Osteocyte (in vitro differentiated cells): ENCODE measurements at regions not wholly inside any gene's neighbourhood (a gene's known extent, or its start where the extent isn't known, plus 50 kb on each side); places are given as distances from the start of the nearest gene placed in this dataset.

Experiments used
- DNase-seq: peaks from one replicate; pipeline ENCODE4 v3.0.0; 2021; ENCODE audit warnings: mixed read lengths; ENCODE audit not compliant: unreplicated experiment; ENCODE audit errors: extremely low spot score
- H3K27ac Mint-ChIP-seq: one replicate; pipeline ENCODE4 v1.8.0; 2021; ENCODE audit warnings: mild to moderate bottlenecking, mixed read lengths; ENCODE audit not compliant: unreplicated experiment
- H3K27me3 Mint-ChIP-seq: one replicate; pipeline ENCODE4 v1.8.0; 2021; ENCODE audit warnings: mixed read lengths; ENCODE audit not compliant: unreplicated experiment
- H3K36me3 Mint-ChIP-seq: one replicate; pipeline ENCODE4 v1.8.0; 2021; ENCODE audit warnings: mixed read lengths; ENCODE audit not compliant: unreplicated experiment
- H3K4me1 Mint-ChIP-seq: one replicate; pipeline ENCODE4 v1.8.0; 2021; ENCODE audit warnings: mixed read lengths; ENCODE audit not compliant: unreplicated experiment
- H3K4me3 Mint-ChIP-seq: one replicate; pipeline ENCODE4 v1.8.0; 2021; ENCODE audit warnings: mild to moderate bottlenecking, moderate library complexity, mixed read lengths; ENCODE audit not compliant: unreplicated experiment
- H3K9me3 Mint-ChIP-seq: one replicate; pipeline ENCODE4 v1.8.0; 2021; ENCODE audit warnings: mixed read lengths; ENCODE audit not compliant: unreplicated experiment
- CTCF ChIP-seq: fragments of 200-600 bp; sonication (generic); IDR thresholded peaks from 2 replicates; pipeline ENCODE4 v1.5.0; 2021; ENCODE audit warnings: antibody characterized with exemption, mild to moderate bottlenecking, moderate library complexity

- no peak for TF ChIP-seq CTCF
- Mint-ChIP-seq H3K36me3 (no peaks in the 10 kb centered on the region), H3K4me1 (no peaks in the 10 kb centered on the region), H3K27ac (no peak overlapping the region), H3K27me3 (no peaks in the 10 kb centered on the region), H3K9me3 (no peaks in the 10 kb centered on the region), H3K4me3 (no peak overlapping the region)
- no peak for DNase-seq
Measured at GRCh38 chr10:124166431-124167125, 73.2 kb upstream of the CHST15 start.

- Mint-ChIP-seq H3K27me3 (no peaks in the 10 kb centered on the region), H3K27ac (no peak overlapping the region), H3K4me3 (no peak overlapping the region), H3K9me3 (no peaks in the 10 kb centered on the region), H3K4me1 (peaks cover 3% of the 10 kb centered on the region), H3K36me3 (no peaks in the 10 kb centered on the region)
- DNase-seq, result no peak
- TF ChIP-seq CTCF, result no peak
Measured at GRCh38 chr10:124165827-124166226, 72.4 kb upstream of the CHST15 start.

- no peaks in the 10 kb centered on the region for H3K36me3 Mint-ChIP-seq
- H3K4me1 Mint-ChIP-seq, result peaks cover 5% of the 10 kb centered on the region
- no peaks in the 10 kb centered on the region for H3K27me3 Mint-ChIP-seq
- DNase-seq, result no peak
- no peaks in the 10 kb centered on the region for H3K9me3 Mint-ChIP-seq
- no peak for TF ChIP-seq CTCF
- no peak overlapping the region for H3K27ac Mint-ChIP-seq
- H3K4me3 Mint-ChIP-seq, result no peak overlapping the region
Measured at GRCh38 chr10:124165311-124165710, 71.9 kb upstream of the CHST15 start.

GRCh38 chr10:124164264-124164663, 70.9 kb upstream of the CHST15 start:
- H3K27ac Mint-ChIP-seq, result no peak overlapping the region
- no peak for TF ChIP-seq CTCF
- peaks cover 7% of the 10 kb centered on the region for H3K27me3 Mint-ChIP-seq
- H3K9me3 Mint-ChIP-seq, result no peaks in the 10 kb centered on the region
- no peak for DNase-seq
- H3K4me1 Mint-ChIP-seq, result peaks cover 5% of the 10 kb centered on the region
- H3K4me3 Mint-ChIP-seq, result no peak overlapping the region
- H3K36me3 Mint-ChIP-seq, result no peaks in the 10 kb centered on the region

- H3K9me3 Mint-ChIP-seq, result peaks cover 1% of the 10 kb centered on the region
Measured at GRCh38 chr10:124162774-124163354, 69.5 kb upstream of the CHST15 start.

More at GRCh38 chr10:124162774-124163354, 69.5 kb upstream of the CHST15 start:
- H3K27me3 Mint-ChIP-seq, result peaks cover 10% of the 10 kb centered on the region
- peaks cover 6% of the 10 kb centered on the region for H3K4me1 Mint-ChIP-seq
- no peak for TF ChIP-seq CTCF
- no peak overlapping the region for H3K4me3 Mint-ChIP-seq
- no peaks in the 10 kb centered on the region for H3K36me3 Mint-ChIP-seq
- DNase-seq, result no peak
- no peak overlapping the region for H3K27ac Mint-ChIP-seq
